ENCODE measurements at regions not wholly inside any gene's neighbourhood (a gene's known extent, or its start where the extent isn't known, plus 50 kb on each side); places are given as distances from the start of the nearest gene placed in this dataset.

DNA sequence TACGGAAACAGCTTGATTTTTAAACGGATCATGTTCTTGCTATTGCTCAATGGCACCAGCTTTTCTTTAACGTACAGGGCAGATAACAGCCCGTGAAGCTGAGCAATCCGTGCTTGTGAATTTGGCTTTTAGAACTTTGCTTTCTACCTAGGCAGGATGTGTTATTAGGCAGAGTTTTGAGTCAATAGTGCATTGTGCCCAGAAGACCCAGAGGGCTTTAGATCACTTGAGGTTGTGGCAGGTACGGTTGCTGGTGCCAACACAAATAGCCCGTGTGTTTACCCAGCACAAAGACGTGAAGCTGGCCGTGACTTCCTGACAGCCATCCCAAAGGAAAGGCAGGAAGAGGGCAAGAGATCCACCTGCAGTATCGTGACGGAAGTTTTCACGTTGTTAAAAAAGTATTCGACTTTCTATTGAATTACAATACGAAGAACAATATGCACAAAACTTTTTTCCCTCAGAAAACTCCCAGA is 117.4 kb upstream of the FRMD1 start:
- FAIRE-seq (no peak), DNase-seq (ENCODE audit: low read depth) (no peak)
- no peaks in the 10 kb centered on the region for H3K27me3 ChIP-seq (ENCODE audit: control insufficient read depth, insufficient read depth, low read length)
- no peaks in the 10 kb centered on the region for H3K36me3 ChIP-seq (ENCODE audit: control insufficient read depth, insufficient read depth, low read length)
- TF ChIP-seq, protein P1, sequence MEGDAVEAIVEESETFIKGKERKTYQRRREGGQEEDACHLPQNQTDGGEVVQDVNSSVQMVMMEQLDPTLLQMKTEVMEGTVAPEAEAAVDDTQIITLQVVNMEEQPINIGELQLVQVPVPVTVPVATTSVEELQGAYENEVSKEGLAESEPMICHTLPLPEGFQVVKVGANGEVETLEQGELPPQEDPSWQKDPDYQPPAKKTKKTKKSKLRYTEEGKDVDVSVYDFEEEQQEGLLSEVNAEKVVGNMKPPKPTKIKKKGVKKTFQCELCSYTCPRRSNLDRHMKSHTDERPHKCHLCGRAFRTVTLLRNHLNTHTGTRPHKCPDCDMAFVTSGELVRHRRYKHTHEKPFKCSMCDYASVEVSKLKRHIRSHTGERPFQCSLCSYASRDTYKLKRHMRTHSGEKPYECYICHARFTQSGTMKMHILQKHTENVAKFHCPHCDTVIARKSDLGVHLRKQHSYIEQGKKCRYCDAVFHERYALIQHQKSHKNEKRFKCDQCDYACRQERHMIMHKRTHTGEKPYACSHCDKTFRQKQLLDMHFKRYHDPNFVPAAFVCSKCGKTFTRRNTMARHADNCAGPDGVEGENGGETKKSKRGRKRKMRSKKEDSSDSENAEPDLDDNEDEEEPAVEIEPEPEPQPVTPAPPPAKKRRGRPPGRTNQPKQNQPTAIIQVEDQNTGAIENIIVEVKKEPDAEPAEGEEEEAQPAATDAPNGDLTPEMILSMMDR (IDR thresholded peaks at IDR 0.05; ENCODE audit: insufficient read depth, low read length, severe bottlenecking), result no peak
- H3K4me3 ChIP-seq (ENCODE audit: low read depth, low read length), result no peak overlapping the region

DNA sequence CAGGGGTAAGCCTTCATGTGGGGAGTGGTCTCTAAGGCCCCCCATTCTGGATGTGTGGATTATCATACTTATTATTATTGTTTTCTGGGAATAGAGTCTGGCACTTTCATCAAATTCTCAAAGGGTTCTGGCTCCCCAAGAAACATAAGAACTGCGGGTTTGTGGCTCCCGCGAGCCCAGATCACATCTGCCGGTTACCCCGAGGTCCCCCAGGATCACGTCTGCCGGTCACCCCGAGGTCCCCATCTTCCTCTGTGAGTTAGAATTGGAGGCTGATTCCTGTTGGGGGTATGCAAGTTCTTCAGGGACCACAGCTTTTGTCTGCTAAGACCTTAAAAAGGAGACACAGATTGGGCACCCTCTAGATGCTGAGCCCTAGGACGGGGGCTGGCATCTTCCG is 116.7 kb upstream of the FRMD1 start:
- TF ChIP-seq, protein P1 (IDR thresholded peaks at IDR 0.05; ENCODE audit: insufficient read depth, low read length, severe bottlenecking), result no peak
- Histone ChIP-seq H3K36me3 (ENCODE audit: control insufficient read depth, insufficient read depth, low read length) (no peaks in the 10 kb centered on the region), H3K27me3 (ENCODE audit: control insufficient read depth, insufficient read depth, low read length) (no peaks in the 10 kb centered on the region), H3K4me3 (ENCODE audit: low read depth, low read length) (no peak overlapping the region)
- no peak for DNase-seq (ENCODE audit: low read depth)
- FAIRE-seq, result no peak

- no peaks in the 10 kb centered on the region for H3K36me3 ChIP-seq (ENCODE audit: control insufficient read depth, insufficient read depth, low read length)
- no peaks in the 10 kb centered on the region for H3K27me3 ChIP-seq (ENCODE audit: control insufficient read depth, insufficient read depth, low read length)
- TF ChIP-seq, protein P1 (IDR thresholded peaks at IDR 0.05; ENCODE audit: insufficient read depth, low read length, severe bottlenecking), result no peak
- DNase-seq (ENCODE audit: low read depth) (no peak), FAIRE-seq (no peak)
- H3K4me3 ChIP-seq (ENCODE audit: low read depth, low read length), result no peak overlapping the region
These were observed 115.9 kb upstream of the FRMD1 start for GRCh38 chr6:168194732-168195567.

DNA sequence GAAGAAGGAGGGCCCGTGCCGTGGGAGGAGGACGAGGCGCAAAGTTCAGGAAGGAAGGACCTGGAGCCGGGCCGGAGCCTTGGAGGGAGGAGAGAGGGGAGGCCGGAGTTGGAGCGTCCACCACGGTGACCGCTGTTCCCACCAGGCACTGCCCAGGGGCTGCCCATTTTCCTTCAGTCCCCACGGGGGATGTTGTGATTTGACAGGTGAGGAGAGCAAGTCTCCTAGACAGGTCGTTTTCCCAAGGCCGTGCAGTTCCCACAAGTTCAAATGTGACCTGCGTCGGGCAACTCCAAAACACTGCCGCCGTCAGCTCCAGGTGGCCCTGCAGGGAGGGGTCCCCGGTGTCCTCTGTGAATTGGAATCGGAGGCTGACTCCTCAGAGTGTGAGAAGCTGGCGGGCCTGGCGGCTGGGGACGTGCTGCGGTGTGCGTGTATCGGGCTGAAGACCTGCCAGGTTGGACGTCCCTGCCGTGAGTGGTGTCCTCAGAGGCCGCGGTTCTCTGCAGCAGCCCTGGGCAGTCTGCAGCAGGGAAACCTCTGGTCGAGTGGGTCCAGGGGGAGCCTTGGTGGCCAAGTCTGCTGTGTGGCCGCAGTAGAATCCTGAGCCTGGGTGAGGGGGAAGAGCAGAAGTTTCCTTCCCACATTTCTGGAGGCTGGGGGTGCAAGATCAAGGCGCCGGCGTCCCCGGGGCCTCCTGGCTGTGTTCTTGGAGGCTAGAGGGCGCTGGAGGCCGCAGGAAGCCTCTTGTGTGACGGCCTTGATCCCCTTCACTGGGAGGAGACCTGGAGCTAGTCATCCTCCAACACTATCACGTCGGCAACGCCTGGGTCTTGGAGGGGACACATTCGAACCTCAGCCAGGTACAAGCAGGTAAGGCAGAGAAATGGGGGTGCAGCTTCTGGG is 115.1 kb upstream of the FRMD1 start:
- no peaks in the 10 kb centered on the region for H3K36me3 ChIP-seq (ENCODE audit: control insufficient read depth, insufficient read depth, low read length)
- H3K4me3 ChIP-seq (ENCODE audit: low read depth, low read length), result no peak overlapping the region
- FAIRE-seq, result no peak
- H3K27me3 ChIP-seq (ENCODE audit: control insufficient read depth, insufficient read depth, low read length), result no peaks in the 10 kb centered on the region
- TF ChIP-seq, protein P1 (IDR thresholded peaks at IDR 0.05; ENCODE audit: insufficient read depth, low read length, severe bottlenecking), result no peak
- no peak for DNase-seq (ENCODE audit: low read depth)

DNA sequence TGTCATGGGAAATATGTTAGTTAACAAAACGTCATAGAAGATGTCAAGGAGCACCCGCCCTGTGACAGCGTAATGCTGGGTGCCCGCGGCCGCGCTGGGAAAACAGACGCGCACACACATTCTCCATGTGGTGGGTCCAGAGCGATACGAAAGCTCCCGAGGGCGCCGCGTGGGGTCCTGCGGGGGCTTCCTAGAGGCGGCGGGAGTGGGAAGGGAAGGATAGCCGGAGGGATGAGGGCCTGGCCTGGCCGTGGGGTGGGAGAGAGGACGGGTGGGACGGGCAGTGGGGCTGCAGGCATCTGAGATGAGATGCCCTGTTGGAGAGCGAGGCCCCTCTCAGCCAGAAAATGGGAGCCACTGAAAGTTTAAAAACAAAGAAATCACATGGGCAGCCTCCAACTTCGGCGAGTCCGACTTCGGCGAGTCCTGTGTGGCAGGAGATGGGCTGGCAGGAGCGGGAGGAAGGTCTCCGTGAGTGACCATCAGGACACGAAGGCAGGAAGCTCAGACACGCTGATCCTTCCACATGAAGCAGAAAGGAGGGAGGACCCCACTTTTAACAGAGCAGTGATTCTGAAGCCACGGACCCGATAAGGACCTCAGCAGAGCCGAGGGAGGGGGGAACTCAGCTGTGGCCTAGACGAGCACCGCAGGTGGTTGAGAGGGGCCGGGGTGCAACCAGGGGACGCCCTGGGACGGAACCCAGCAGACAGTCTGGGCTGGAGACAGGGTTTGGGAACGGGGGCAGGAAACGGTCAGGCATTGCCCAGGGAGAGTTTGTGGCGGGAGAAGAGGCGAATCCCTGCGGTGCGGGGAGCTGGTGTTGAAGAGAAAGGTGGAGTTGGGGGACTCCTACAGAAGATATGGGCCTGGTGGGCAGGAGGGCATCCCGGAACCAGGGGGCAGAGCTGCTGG is 114.1 kb upstream of the FRMD1 start:
- no peak for FAIRE-seq
- no peak overlapping the region for H3K4me3 ChIP-seq (ENCODE audit: low read depth, low read length)
- no peaks in the 10 kb centered on the region for H3K36me3 ChIP-seq (ENCODE audit: control insufficient read depth, insufficient read depth, low read length)
- no peaks in the 10 kb centered on the region for H3K27me3 ChIP-seq (ENCODE audit: control insufficient read depth, insufficient read depth, low read length)
- DNase-seq (ENCODE audit: low read depth), result no peak
- TF ChIP-seq, protein P1 (IDR thresholded peaks at IDR 0.05; ENCODE audit: insufficient read depth, low read length, severe bottlenecking), result no peak
